Activated CD4-positive, alpha-beta T cell treated with anti-CD3 and anti-CD28 coated beads, Interleukin-10, Interleukin-2, amounts not matched to agents 100 ng/mL and 50 ng/mL, durations not matched to agents 16 hours and 8 hours (primary cell): ENCODE measurements at regions not wholly inside any gene's neighbourhood (a gene's known extent, or its start where the extent isn't known, plus 50 kb on each side); places are given as distances from the start of the nearest gene placed in this dataset.

Experiments
- DNase-seq: peaks from one replicate; pipeline ENCODE4 v3.0.0-alpha.2; 2020

- DNase-seq, result no peak
Measured at GRCh38 chr12:60803147-60803546, 1207.3 kb downstream of the SLC16A7 start.

DNA sequence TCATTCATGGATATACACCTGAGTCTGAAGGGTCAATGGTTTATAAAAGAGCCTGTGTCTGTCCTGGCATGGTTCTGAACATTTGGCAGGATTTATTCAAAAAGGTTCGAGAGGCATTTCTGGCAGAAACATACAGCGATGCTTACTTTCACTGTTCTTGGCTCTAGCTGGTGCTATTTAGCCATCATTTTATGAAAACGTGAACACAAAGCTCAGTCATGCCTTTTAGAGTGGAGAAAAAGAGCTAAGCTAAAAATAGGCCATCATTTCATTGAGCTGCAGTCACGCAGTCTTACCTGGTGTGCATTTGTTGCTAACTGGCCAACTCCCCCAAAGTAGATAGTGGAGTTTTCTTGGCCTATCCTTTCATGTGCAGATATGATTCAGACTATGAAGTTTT, 1209.5 kb downstream of the SLC16A7 start:
- no peak for DNase-seq

GRCh38 chr12:60819794-60820193, 1224.0 kb downstream of the SLC16A7 start:
- DNase-seq, result no peak

DNA sequence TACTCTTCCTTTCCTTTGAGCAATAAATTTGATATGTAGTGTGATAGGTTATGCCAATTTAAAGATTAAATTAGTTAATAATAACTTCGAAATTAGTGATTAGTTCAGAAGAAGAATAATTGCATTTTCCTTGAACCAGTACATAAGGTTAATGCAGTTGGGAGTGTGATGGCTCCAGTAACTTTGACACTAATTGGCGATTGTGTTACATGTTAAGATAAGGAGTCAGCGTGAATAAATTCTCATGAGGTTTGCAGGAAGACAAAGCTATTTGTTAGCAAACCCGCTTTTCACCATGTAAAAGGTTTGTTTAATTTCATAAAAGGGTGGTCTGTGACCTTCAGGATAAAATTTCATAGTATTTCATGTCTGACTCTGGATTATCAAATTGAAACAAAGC, 1226.8 kb downstream of the SLC16A7 start:
- DNase-seq, result no peak

DNA sequence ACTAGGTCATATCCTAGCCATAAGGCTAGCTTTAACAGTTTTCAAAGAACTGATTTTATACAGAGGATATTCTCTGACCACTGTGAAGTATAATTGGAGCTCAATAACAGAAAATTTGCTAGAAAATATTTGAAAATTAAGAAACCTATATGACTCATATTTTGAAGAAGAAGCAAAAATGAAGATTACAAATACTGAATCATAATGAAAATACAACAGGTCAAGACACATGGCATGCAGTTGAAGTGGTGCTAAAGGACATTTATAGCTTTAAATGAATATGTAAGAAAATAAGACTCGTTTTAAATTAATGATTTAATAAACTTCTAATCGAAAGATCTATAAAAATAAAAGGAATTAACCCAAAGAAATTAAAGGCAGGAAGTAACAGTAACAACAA, 1234.6 kb downstream of the SLC16A7 start:
- DNase-seq, result no peak

DNA sequence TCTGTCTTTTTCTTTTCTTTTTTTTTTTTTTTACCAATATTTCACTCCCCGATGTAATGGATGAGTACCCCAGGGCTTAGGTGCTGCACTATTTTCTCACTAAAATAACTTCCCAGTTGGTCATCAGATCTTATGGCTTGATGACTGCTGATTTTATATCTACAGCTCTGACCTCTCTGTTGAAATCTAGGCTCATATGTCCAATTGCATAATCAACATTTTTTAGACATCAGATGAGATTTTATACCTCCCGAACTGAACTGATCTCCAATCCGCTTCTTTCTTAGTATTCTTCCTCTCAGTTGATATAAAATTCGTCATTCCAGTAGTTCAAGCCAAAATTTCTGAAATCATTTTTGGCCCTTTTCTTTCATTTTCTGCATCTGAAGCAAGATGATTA, 1236.5 kb downstream of the SLC16A7 start:
- no peak for DNase-seq

DNA sequence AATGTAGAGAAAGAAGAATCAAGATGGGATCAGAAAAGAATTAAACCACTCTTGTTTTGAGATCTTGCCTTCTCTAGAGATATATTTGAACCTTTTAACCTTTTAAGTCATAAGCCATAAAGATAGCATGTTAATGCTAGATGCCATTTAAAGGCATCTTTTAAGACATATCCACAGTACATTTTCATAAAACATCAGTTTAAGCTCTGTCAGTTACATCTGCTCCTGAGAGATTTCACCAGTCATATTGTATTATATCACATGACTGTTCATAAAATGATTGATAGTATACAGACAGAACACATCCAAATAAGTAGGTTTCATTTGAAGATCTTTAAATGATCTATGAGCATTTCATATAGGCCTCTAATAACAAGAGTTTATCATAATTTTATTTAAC, 1238.5 kb downstream of the SLC16A7 start:
- no peak for DNase-seq

GRCh38 chr12:60834806-60835205, 1239.0 kb downstream of the SLC16A7 start:
- DNase-seq, result no peak

GRCh38 chr12:60836651-60837050, 1240.8 kb downstream of the SLC16A7 start:
- DNase-seq, result no peak

GRCh38 chr12:60842181-60842580, 1246.4 kb downstream of the SLC16A7 start:
- DNase-seq, result no peak

DNA sequence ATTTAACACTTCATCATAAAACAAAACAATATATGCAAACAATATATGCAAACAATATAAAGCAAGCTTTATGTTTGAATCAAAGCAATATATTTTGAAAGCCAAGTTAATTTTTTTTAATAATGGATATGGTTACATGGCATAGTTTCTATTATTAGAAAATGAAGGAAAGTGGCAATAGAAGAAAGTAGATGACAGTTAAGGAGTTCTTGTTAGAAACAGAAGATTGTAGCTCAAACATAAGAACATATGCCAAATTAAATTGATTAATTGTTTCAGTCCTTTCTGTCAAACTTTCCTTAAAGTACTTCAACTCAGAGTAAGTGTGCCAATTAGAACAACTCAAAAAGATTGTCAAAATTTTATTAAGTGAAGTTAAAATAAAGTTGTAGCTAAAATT, 1248.3 kb downstream of the SLC16A7 start:
- no peak for DNase-seq

GRCh38 chr12:60844875-60845274, 1249.0 kb downstream of the SLC16A7 start:
- no peak for DNase-seq

GRCh38 chr12:60845696-60846095, 1249.9 kb downstream of the SLC16A7 start:
- no peak for DNase-seq

DNA sequence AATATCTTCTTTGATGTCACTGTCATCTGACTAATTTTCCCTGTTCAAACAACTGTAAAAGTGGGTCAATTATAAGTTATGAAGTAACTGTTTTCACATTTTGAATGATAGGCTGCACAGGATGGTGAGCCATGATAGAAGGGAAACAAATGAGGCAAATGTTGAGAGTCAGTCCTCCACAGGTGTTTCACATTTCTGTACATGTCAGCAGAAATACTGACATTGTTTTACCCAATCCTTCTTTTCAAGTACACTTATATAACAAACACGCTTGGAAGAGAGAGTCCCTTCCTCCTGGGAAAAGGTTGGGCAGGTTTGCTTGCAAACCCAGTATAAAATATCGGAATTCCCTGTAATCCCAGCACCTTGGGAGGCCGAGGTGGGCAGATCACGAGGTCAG, 1251.5 kb downstream of the SLC16A7 start:
- no peak for DNase-seq

GRCh38 chr12:60849723-60850122, 1253.9 kb downstream of the SLC16A7 start:
- DNase-seq, result no peak

DNA sequence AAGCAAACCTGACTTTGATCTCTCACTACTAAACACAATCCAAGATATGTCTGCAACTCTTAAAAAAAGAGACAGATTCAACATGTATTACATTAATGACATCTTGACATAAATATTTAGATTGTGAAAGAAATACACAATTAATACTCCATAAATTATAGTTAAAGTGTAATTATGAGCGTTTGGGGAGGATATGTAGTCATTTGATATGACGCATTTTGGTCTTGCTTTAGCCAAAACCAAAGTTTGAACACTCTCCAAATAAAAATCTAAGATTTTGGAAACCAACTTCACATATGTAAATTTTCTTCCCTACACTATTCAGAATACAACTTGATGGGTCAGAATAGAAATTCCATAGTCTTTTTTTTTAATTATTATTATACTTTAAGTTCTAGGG, 1257.6 kb downstream of the SLC16A7 start:
- no peak for DNase-seq

GRCh38 chr12:60863421-60863820, 1267.6 kb downstream of the SLC16A7 start:
- DNase-seq, result no peak

DNA sequence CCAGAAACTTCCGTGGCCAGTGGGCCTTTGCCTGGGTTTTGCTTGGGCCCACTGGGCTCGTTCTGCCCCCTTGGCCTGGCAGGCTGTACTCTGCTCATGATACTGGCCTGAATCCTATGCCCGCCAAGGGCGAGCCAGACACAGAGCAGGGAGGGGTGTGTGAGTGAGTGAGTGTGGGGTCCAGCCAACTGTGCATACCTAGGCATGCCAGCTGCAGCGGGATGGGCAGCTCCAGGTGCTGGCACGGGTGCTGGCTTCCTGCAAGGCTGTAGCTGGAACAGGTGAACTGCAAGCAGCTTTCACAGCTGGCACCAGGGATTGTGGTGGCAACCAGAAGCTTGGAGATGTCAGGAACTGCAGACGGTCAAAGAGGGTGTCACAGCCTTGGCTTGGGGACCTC, 1276.4 kb downstream of the SLC16A7 start:
- DNase-seq, result no peak

DNA sequence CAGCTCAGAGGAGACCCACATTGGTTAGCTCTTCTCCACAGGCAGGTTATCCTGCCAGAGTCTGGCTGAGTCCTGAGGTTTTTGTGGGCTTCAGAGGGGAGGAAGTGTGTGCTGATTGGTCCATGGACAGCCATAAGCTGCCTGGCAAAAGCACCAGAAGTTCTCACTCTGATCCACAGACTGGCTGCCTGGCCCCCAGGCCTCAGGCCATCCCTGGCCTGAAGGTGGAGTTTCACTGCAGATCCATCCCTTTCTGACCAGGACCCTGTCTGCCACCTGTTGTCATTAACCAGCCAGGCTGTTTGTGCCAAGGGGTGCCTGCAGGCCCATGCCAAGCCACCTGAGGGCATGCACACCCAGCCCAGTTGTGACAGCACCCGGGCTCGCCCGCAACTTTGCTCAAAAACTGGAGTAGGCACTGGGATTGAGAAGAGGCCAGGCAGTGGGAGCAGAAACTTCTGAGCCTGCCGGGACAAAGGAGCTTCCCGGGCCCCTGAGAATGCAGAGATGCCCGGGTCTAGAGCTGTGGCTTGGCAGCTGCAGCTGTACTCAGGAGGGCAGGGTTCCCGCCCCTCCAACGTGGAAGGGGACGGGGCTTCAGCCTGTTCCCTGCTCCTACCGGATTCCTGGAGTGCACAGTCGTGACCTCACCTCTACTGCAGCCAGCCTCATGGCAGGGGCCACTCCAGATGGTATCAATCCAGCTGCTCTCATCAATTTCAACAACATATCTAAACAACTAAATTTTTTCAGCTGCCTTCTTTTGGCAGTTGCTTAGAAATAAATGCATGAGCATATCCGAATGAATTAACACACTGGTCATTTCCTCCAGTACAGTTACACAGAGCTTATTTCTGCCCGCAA, 1277.3 kb downstream of the SLC16A7 start:
- DNase-seq, result no peak

DNA sequence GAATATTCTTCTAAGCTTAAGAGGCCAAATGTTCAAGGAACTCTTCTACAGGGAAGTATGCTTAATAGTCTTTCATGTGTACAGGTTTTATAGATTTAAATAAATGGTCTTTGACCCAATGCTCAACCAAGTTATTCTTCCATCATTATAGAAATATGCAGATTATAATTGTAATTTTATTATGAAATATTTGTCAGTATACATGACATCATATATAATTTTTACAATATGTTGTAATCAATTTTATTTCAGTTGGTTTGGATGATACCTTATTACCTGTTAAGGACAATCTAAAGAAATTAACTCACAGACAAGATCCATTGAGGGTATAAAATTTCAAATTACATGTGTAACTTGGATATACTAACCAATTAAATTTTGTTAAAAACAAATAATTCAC, 1278.3 kb downstream of the SLC16A7 start:
- no peak for DNase-seq

DNA sequence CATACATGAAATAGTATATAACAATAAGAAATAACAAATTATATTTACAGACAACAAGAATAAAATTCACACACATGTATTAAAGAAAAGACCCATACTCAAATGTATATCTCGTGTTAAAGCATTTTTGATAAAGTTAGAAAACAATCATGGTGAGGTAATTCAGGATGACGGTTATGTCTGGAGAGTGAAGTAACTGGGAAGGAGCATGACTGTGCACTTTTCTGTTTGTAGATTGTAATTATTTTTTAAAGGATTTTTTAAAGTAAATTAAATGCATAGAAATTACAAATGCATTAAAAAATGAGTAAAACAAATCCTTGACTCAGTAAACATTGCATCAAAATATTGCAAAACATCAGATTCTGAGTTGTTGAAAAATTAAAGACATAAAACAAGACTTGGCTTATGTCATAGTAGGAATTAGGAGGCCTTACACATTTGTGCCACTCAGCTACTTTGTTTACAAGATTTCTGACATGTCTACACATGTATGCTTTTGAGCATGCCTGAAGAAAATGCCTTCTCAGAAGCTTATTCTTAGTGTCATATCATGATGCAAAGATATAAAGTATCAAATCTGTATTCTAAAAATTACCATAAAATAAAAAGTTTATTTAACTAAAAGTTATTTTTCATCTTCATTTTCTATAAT, 1325.1 kb downstream of the SLC16A7 start:
- no peak for DNase-seq

- DNase-seq, result no peak
Measured at GRCh38 chr12:60921541-60921940, 1325.7 kb downstream of the SLC16A7 start.

- DNase-seq, result no peak
Measured at GRCh38 chr12:60926256-60926655, 1330.4 kb downstream of the SLC16A7 start.

DNA sequence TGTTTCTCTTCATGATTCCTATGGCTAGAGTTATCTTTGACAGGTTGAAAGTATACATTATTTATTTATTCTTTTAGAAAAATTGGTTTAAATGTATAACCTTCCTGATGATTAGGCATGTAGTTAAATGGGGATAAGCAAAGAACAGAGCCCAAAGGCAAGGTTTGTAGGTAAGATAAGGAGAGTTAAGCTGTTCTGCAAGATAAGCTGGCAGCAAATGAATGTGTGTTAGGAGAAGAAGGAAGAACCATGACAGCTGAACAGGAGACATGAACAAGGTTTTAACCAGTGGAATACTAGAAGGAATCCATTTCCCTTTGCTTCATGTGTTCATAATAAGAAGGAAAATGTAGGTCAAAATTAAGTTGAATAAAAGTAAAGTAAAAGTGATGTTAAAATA, 1330.1 kb upstream of the USP15 start:
- DNase-seq, result no peak
